Urinary bladder (tissue), 3 donors: ENCODE measurements at regions not wholly inside any gene's neighbourhood (a gene's known extent, or its start where the extent isn't known, plus 50 kb on each side); places are given as distances from the start of the nearest gene placed in this dataset.

Source experiments
- DNase-seq: peaks from one replicate; pipeline ENCODE4 v3.0.0-alpha.2; 2015; ENCODE audit errors: extremely low spot score
- H3K27ac ChIP-seq: one replicate; pipeline ENCODE4 v1.5.1; 2013; ENCODE audit warnings: low read depth, mild to moderate bottlenecking, moderate library complexity
- H3K36me3 ChIP-seq: one replicate; pipeline ENCODE4 v1.6.1; 2013; ENCODE audit warnings: mild to moderate bottlenecking, moderate library complexity; ENCODE audit not compliant: insufficient read depth
- H3K4me1 ChIP-seq: one replicate; pipeline ENCODE4 v1.6.1; 2013; ENCODE audit warnings: mild to moderate bottlenecking, moderate library complexity; ENCODE audit not compliant: insufficient read depth
- H3K4me3 ChIP-seq: one replicate; pipeline ENCODE4 v1.5.1; 2013; ENCODE audit warnings: low read depth, low read length
- WGBS: extraction: QIAGEN DNeasy Blood & Tissue Kit; methylation state at CpG from one replicate; pipeline ENCODE4 v1.1.7; 2013; 5-methylcytosine and 5-hydroxymethylcytosine counted together
- donor health status: healthy with polysubstance abuse.
- donor health status: healthy.

- no peak overlapping the region for H3K27ac ChIP-seq
- WGBS, result 46% methylated on average over 8 of the region's 8 CpGs
- no peaks in the 10 kb centered on the region for H3K36me3 ChIP-seq
- peaks cover 1% of the 10 kb centered on the region for H3K4me1 ChIP-seq
- no peak overlapping the region for H3K4me3 ChIP-seq
- DNase-seq, result no peak
These were observed 131.0 kb upstream of the BMP2 start for GRCh38 chr20:6636209-6637159.

- Histone ChIP-seq H3K36me3 (no peaks in the 10 kb centered on the region), H3K4me3 (no peak overlapping the region), H3K4me1 (peaks cover 1% of the 10 kb centered on the region), H3K27ac (no peak overlapping the region)
- no peak for DNase-seq
- WGBS, result 86% methylated on average over 1 of the region's 1 CpG
These were observed 132.3 kb upstream of the BMP2 start for GRCh38 chr20:6635034-6635736.

- H3K27ac ChIP-seq, result no peak overlapping the region
- no peak for DNase-seq
- 23% methylated on average over 4 of the region's 4 CpGs for WGBS
These were observed 135.3 kb upstream of the BMP2 start for GRCh38 chr20:6632187-6632586.

GRCh38 chr20:6630514-6630913, 137.0 kb upstream of the BMP2 start:
- Histone ChIP-seq H3K27ac (no peak overlapping the region), H3K4me1 (peaks cover 1% of the 10 kb centered on the region), H3K4me3 (no peak overlapping the region), H3K36me3 (no peaks in the 10 kb centered on the region)
- 54% methylated on average over 2 of the region's 2 CpGs for WGBS
- no peak for DNase-seq

More at GRCh38 chr20:6632187-6632586, 135.3 kb upstream of the BMP2 start:
- peaks cover 1% of the 10 kb centered on the region for H3K4me1 ChIP-seq
- H3K36me3 ChIP-seq, result no peaks in the 10 kb centered on the region
- H3K4me3 ChIP-seq, result no peak overlapping the region

GRCh38 chr20:6629564-6629963, 137.9 kb upstream of the BMP2 start:
- no peak overlapping the region for H3K27ac ChIP-seq
- H3K36me3 ChIP-seq, result no peaks in the 10 kb centered on the region
- no peak overlapping the region for H3K4me3 ChIP-seq
- over 99% methylated on average over 2 of the region's 2 CpGs for WGBS
- DNase-seq, result no peak
- H3K4me1 ChIP-seq, result peaks cover 1% of the 10 kb centered on the region

GRCh38 chr20:6626805-6627204, 140.7 kb upstream of the BMP2 start:
- no peaks in the 10 kb centered on the region for H3K4me1 ChIP-seq
- WGBS, result 82% methylated on average over 5 of the region's 5 CpGs
- no peak overlapping the region for H3K27ac ChIP-seq
- no peak for DNase-seq
- H3K4me3 ChIP-seq, result no peak overlapping the region
- no peaks in the 10 kb centered on the region for H3K36me3 ChIP-seq

- no peak overlapping the region for H3K27ac ChIP-seq
- no peaks in the 10 kb centered on the region for H3K36me3 ChIP-seq
- WGBS, result 39% methylated on average over 3 of the region's 3 CpGs
- no peak overlapping the region for H3K4me3 ChIP-seq
- DNase-seq, result no peak
- no peaks in the 10 kb centered on the region for H3K4me1 ChIP-seq
These were observed 143.5 kb upstream of the BMP2 start for GRCh38 chr20:6623989-6624388.

- Histone ChIP-seq H3K36me3 (no peaks in the 10 kb centered on the region), H3K4me1 (no peaks in the 10 kb centered on the region), H3K4me3 (no peak overlapping the region), H3K27ac (no peak overlapping the region)
- no peak for DNase-seq
These were observed 145.4 kb upstream of the BMP2 start for GRCh38 chr20:6622041-6622440.

GRCh38 chr20:6618051-6618450, 149.4 kb upstream of the BMP2 start:
- no peak for DNase-seq
- Histone ChIP-seq H3K36me3 (no peaks in the 10 kb centered on the region), H3K27ac (no peak overlapping the region), H3K4me3 (no peak overlapping the region), H3K4me1 (no peaks in the 10 kb centered on the region)
- 35% methylated on average over 2 of the region's 2 CpGs for WGBS

- H3K36me3 ChIP-seq, result no peaks in the 10 kb centered on the region
- DNase-seq, result no peak
- H3K27ac ChIP-seq, result no peak overlapping the region
- H3K4me3 ChIP-seq, result no peak overlapping the region
- WGBS, result 95% methylated on average over 1 of the region's 1 CpG
- H3K4me1 ChIP-seq, result no peaks in the 10 kb centered on the region
These were observed 151.1 kb upstream of the BMP2 start for GRCh38 chr20:6616421-6616820.

- Histone ChIP-seq H3K4me3 (no peak overlapping the region), H3K4me1 (no peaks in the 10 kb centered on the region), H3K36me3 (no peaks in the 10 kb centered on the region), H3K27ac (no peak overlapping the region)
- no peak for DNase-seq
- WGBS, result 85% methylated on average over 1 of the region's 1 CpG
These were observed 152.7 kb upstream of the BMP2 start for GRCh38 chr20:6614836-6615235.

GRCh38 chr20:6613280-6613861, 154.1 kb upstream of the BMP2 start:
- H3K36me3 ChIP-seq, result no peaks in the 10 kb centered on the region
- 73% methylated on average over 8 of the region's 8 CpGs for WGBS
- no peak overlapping the region for H3K27ac ChIP-seq
- H3K4me3 ChIP-seq, result no peak overlapping the region
- no peak for DNase-seq
- H3K4me1 ChIP-seq, result no peaks in the 10 kb centered on the region

GRCh38 chr20:6612606-6612923, 154.9 kb upstream of the BMP2 start:
- 91% methylated on average over 1 of the region's 1 CpG for WGBS
- no peak overlapping the region for H3K4me3 ChIP-seq
- H3K4me1 ChIP-seq, result no peaks in the 10 kb centered on the region
- no peak for DNase-seq
- H3K27ac ChIP-seq, result no peak overlapping the region
- no peaks in the 10 kb centered on the region for H3K36me3 ChIP-seq
